ENCODE measurements at regions not wholly inside any gene's neighbourhood (a gene's known extent, or its start where the extent isn't known, plus 50 kb on each side); places are given as distances from the start of the nearest gene placed in this dataset.

- TF ChIP-seq, protein P1, sequence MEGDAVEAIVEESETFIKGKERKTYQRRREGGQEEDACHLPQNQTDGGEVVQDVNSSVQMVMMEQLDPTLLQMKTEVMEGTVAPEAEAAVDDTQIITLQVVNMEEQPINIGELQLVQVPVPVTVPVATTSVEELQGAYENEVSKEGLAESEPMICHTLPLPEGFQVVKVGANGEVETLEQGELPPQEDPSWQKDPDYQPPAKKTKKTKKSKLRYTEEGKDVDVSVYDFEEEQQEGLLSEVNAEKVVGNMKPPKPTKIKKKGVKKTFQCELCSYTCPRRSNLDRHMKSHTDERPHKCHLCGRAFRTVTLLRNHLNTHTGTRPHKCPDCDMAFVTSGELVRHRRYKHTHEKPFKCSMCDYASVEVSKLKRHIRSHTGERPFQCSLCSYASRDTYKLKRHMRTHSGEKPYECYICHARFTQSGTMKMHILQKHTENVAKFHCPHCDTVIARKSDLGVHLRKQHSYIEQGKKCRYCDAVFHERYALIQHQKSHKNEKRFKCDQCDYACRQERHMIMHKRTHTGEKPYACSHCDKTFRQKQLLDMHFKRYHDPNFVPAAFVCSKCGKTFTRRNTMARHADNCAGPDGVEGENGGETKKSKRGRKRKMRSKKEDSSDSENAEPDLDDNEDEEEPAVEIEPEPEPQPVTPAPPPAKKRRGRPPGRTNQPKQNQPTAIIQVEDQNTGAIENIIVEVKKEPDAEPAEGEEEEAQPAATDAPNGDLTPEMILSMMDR (conservative IDR thresholded peaks at IDR 0.05) = no peak
- Mint-ChIP-seq H3K27ac (no peak overlapping the region), H3K36me3 (no peaks in the 10 kb centered on the region), H3K4me1 (ENCODE audit: unreplicated experiment) (no peaks in the 10 kb centered on the region), H3K9me3 (no peaks in the 10 kb centered on the region), H3K4me3 (no peak overlapping the region), H3K27me3 (peaks cover 3% of the 10 kb centered on the region)
- no peak for DNase-seq (ENCODE audit: extremely low spot score, unreplicated experiment)
Observed at GRCh38 chr6:84399003-84399402, 171.6 kb upstream of the CEP162 start.

DNA sequence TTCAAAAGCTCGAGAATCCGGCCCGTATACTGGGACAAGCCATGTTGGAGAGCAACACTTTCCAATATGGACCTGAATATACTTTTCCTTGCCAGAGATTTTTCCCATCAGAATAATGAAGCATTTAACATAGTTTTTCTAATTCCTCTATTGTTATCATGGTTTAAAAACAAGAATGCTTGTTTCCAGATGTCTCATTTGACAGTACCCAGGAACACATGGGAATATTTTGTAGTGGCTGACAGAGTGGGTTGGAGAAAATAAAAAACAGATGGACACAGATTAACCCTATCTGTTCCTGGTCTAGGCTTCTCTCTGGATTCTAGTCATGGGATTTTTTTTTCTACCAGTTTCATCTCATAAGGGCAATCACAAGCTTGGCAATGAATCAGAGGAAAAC lies 164.8 kb upstream of the CEP162 start:
- Mint-ChIP-seq H3K27ac (no peak overlapping the region), H3K36me3 (no peaks in the 10 kb centered on the region), H3K9me3 (no peaks in the 10 kb centered on the region), H3K4me3 (peak overlapping the region; percentile 51), H3K4me1 (ENCODE audit: unreplicated experiment) (peaks cover 17% of the 10 kb centered on the region), H3K27me3 (no peaks in the 10 kb centered on the region)
- no peak for DNase-seq (ENCODE audit: extremely low spot score, unreplicated experiment)
- TF ChIP-seq, protein P1 (conservative IDR thresholded peaks at IDR 0.05) = no peak

GRCh38 chr6:84390851-84391250 lies 163.4 kb upstream of the CEP162 start:
- no peak overlapping the region for H3K27ac Mint-ChIP-seq
- H3K27me3 Mint-ChIP-seq = no peaks in the 10 kb centered on the region
- peaks cover 17% of the 10 kb centered on the region for H3K4me1 Mint-ChIP-seq (ENCODE audit: unreplicated experiment)
- no peak for DNase-seq (ENCODE audit: extremely low spot score, unreplicated experiment)
- H3K9me3 Mint-ChIP-seq = no peaks in the 10 kb centered on the region
- H3K4me3 Mint-ChIP-seq = no peak overlapping the region
- H3K36me3 Mint-ChIP-seq = no peaks in the 10 kb centered on the region
- TF ChIP-seq, protein P1 (conservative IDR thresholded peaks at IDR 0.05) = no peak

GRCh38 chr6:84390334-84390733 lies 162.9 kb upstream of the CEP162 start:
- DNase-seq (ENCODE audit: extremely low spot score, unreplicated experiment) = no peak
- Mint-ChIP-seq H3K36me3 (no peaks in the 10 kb centered on the region), H3K27me3 (no peaks in the 10 kb centered on the region), H3K4me1 (ENCODE audit: unreplicated experiment) (peaks cover 17% of the 10 kb centered on the region), H3K4me3 (no peak overlapping the region), H3K9me3 (no peaks in the 10 kb centered on the region), H3K27ac (no peak overlapping the region)
- TF ChIP-seq, protein P1 (conservative IDR thresholded peaks at IDR 0.05) = no peak

- TF ChIP-seq, protein P1 (conservative IDR thresholded peaks at IDR 0.05) = no peak
- Mint-ChIP-seq H3K4me1 (ENCODE audit: unreplicated experiment) (no peaks in the 10 kb centered on the region), H3K27me3 (no peaks in the 10 kb centered on the region), H3K27ac (no peak overlapping the region), H3K4me3 (no peak overlapping the region), H3K36me3 (no peaks in the 10 kb centered on the region), H3K9me3 (no peaks in the 10 kb centered on the region)
- no peak for DNase-seq (ENCODE audit: extremely low spot score, unreplicated experiment)
Observed at GRCh38 chr6:84379142-84379541, 151.7 kb upstream of the CEP162 start.

DNA sequence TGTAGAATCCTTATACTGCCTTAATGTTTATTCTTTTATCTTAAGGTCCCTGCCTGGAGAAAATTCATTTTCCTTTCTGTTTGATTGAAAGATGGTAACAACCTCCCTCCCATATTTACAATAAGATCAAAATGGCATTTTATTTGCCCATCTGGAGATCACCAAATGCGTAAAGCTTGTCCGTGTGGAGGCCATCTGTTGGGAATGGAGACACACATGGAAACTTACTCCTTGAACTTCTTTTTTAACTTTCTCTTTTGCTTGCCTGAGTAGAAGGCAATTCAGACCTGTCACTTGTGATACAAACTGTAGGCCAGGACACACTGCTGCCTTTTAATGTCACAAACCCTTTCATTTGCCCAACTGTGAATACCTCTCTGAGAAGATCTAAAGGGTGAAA lies 144.8 kb upstream of the CEP162 start:
- H3K4me3 Mint-ChIP-seq = no peak overlapping the region
- TF ChIP-seq, protein P1 (conservative IDR thresholded peaks at IDR 0.05) = no peak

More for the DNA sequence above, 144.8 kb upstream of the CEP162 start:
- DNase-seq (ENCODE audit: extremely low spot score, unreplicated experiment) = no peak
- Mint-ChIP-seq H3K27me3 (no peaks in the 10 kb centered on the region), H3K4me1 (ENCODE audit: unreplicated experiment) (no peaks in the 10 kb centered on the region), H3K36me3 (no peaks in the 10 kb centered on the region), H3K27ac (no peak overlapping the region), H3K9me3 (no peaks in the 10 kb centered on the region)

Measured in type B pancreatic cell (in vitro differentiated cells).